GM21619 (cell line): ENCODE measurements at regions not wholly inside any gene's neighbourhood (a gene's known extent, or its start where the extent isn't known, plus 50 kb on each side); places are given as distances from the start of the nearest gene placed in this dataset.
"Not testable (repeated sequence)": the region's sequence is repeated elsewhere in the genome, so short reads cannot be mapped to it uniquely, and the experiment has no call there.

Source experiments
- ATAC-seq: cut with Tn5 transposase; IDR thresholded peaks from one replicate; pipeline ENCODE4 v1.9.1; 2021; ENCODE audit not compliant: unreplicated experiment

DNA sequence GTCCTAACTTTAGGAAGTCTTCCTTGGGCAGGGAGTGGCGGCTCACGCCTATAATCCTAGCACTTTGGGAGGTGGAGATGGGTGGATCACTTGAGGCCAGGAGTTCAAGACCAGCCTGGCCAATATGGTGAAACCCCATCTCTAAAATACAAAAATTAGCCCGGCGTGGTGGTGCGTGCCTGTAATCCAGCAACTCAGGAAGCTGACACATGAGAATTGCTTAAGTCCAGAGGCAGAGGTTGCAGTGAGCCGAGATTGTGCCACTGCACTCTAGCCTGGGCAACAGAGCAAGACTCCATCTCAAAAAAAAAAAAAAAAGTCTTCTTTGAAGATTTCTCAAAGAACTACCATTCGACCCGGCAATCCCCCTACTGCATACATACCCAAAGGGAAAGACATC is 50.0 kb upstream of the GPCPD1 start:
- not testable (repeated sequence) for ATAC-seq
